Transverse colon (tissue), 3 donors: ENCODE measurements at regions not wholly inside any gene's neighbourhood (a gene's known extent, or its start where the extent isn't known, plus 50 kb on each side); places are given as distances from the start of the nearest gene placed in this dataset.

Source experiments
- CTCF ChIP-seq, 5 experiments: fragments of 200-600 bp in 3 of 5; fragments of 450-650 bp in 2 of 5; sonication (generic) in 3 of 5; IDR thresholded peaks; 1 replicate in 2 of 5; 2 replicates in 3 of 5; pipeline ENCODE4 v1.5.1; 2016 to 2017; ENCODE audit warnings: antibody characterized with exemption in 5 of 5, inconsistent platforms in 3 of 5, mild to moderate bottlenecking in 2 of 5, moderate library complexity in 1 of 5
- POLR2A ChIP-seq: fragments of 450-650 bp; IDR thresholded peaks from one replicate; pipeline ENCODE4 v1.6.1; 2016; ENCODE audit warnings: antibody characterized with exemption, mild to moderate bottlenecking, moderate library complexity

GRCh38 chr21:32096411-32096810 is 182.4 kb downstream of the MIS18A start:
- TF ChIP-seq POLR2A (no peak), CTCF (IDR thresholded peaks at IDR 0.05) (peak in 2 of 5 experiments; percentile 7 to 12)
